ENCODE measurements at regions not wholly inside any gene's neighbourhood (a gene's known extent, or its start where the extent isn't known, plus 50 kb on each side); places are given as distances from the start of the nearest gene placed in this dataset.

GRCh38 chr5:159741829-159742322 is 174.4 kb upstream of the ADRA1B start:
- no peak overlapping the region for H2AFZ ChIP-seq (ENCODE audit: low read length)
- H3K4me2 ChIP-seq (ENCODE audit: insufficient read depth, low read length) = no peak overlapping the region
- no peaks in the 10 kb centered on the region for H3K9me3 ChIP-seq (ENCODE audit: low read depth, low read length)
- no peaks in the 10 kb centered on the region for H3K79me2 ChIP-seq (ENCODE audit: insufficient read depth, low read length)
- DNase-seq (ENCODE audit: insufficient read length, low spot score, missing footprints) = no peak
- H3K36me3 ChIP-seq (ENCODE audit: insufficient read depth, low read length) = no peaks in the 10 kb centered on the region
- TF ChIP-seq CTCF (IDR thresholded peaks at IDR 0.05; ENCODE audit: extremely low read depth, low read depth, low read length) = no peak
- H3K4me1 ChIP-seq (ENCODE audit: insufficient read depth, low read length) = no peaks in the 10 kb centered on the region
- H3K4me3 ChIP-seq (ENCODE audit: insufficient read depth, low read length) = no peak overlapping the region
- no peaks in the 10 kb centered on the region for H3K27me3 ChIP-seq (ENCODE audit: insufficient read depth, low read length)
- H4K20me1 ChIP-seq (ENCODE audit: insufficient read depth, low read length) = no peaks in the 10 kb centered on the region
- H3K27ac ChIP-seq (ENCODE audit: low read depth, low read length) = no peak overlapping the region

GRCh38 chr5:159743234-159743633 is 173.0 kb upstream of the ADRA1B start:
- no peak for TF ChIP-seq CTCF (IDR thresholded peaks at IDR 0.05; ENCODE audit: extremely low read depth, low read depth, low read length)
- no peak overlapping the region for H2AFZ ChIP-seq (ENCODE audit: low read length)
- H3K4me2 ChIP-seq (ENCODE audit: insufficient read depth, low read length) = no peak overlapping the region
- H3K4me1 ChIP-seq (ENCODE audit: insufficient read depth, low read length) = no peaks in the 10 kb centered on the region
- DNase-seq (ENCODE audit: insufficient read length, low spot score, missing footprints) = no peak
- no peak overlapping the region for H3K4me3 ChIP-seq (ENCODE audit: insufficient read depth, low read length)
- no peaks in the 10 kb centered on the region for H3K27me3 ChIP-seq (ENCODE audit: insufficient read depth, low read length)
- no peaks in the 10 kb centered on the region for H3K79me2 ChIP-seq (ENCODE audit: insufficient read depth, low read length)
- H3K9me3 ChIP-seq (ENCODE audit: low read depth, low read length) = no peaks in the 10 kb centered on the region
- no peaks in the 10 kb centered on the region for H4K20me1 ChIP-seq (ENCODE audit: insufficient read depth, low read length)
- no peaks in the 10 kb centered on the region for H3K36me3 ChIP-seq (ENCODE audit: insufficient read depth, low read length)
- no peak overlapping the region for H3K27ac ChIP-seq (ENCODE audit: low read depth, low read length)

GRCh38 chr5:159746707-159747106 is 169.6 kb upstream of the ADRA1B start:
- no peak for DNase-seq (ENCODE audit: insufficient read length, low spot score, missing footprints)
- H3K27me3 ChIP-seq (ENCODE audit: insufficient read depth, low read length) = no peaks in the 10 kb centered on the region
- H3K4me3 ChIP-seq (ENCODE audit: insufficient read depth, low read length) = no peak overlapping the region
- peaks cover 4% of the 10 kb centered on the region for H3K9me3 ChIP-seq (ENCODE audit: low read depth, low read length)
- H4K20me1 ChIP-seq (ENCODE audit: insufficient read depth, low read length) = no peaks in the 10 kb centered on the region
- no peak overlapping the region for H3K4me2 ChIP-seq (ENCODE audit: insufficient read depth, low read length)
- no peak overlapping the region for H3K27ac ChIP-seq (ENCODE audit: low read depth, low read length)
- H3K36me3 ChIP-seq (ENCODE audit: insufficient read depth, low read length) = no peaks in the 10 kb centered on the region
- H3K4me1 ChIP-seq (ENCODE audit: insufficient read depth, low read length) = peaks cover 13% of the 10 kb centered on the region
- no peak overlapping the region for H2AFZ ChIP-seq (ENCODE audit: low read length)
- TF ChIP-seq CTCF (IDR thresholded peaks at IDR 0.05; ENCODE audit: extremely low read depth, low read depth, low read length) = no peak
- H3K79me2 ChIP-seq (ENCODE audit: insufficient read depth, low read length) = no peaks in the 10 kb centered on the region

GRCh38 chr5:159749146-159749545 is 167.1 kb upstream of the ADRA1B start:
- Histone ChIP-seq H3K4me2 (ENCODE audit: insufficient read depth, low read length) (no peak overlapping the region), H3K4me3 (ENCODE audit: insufficient read depth, low read length) (no peak overlapping the region), H4K20me1 (ENCODE audit: insufficient read depth, low read length) (no peaks in the 10 kb centered on the region), H3K27me3 (ENCODE audit: insufficient read depth, low read length) (no peaks in the 10 kb centered on the region), H3K36me3 (ENCODE audit: insufficient read depth, low read length) (no peaks in the 10 kb centered on the region), H3K9me3 (ENCODE audit: low read depth, low read length) (peaks cover 4% of the 10 kb centered on the region), H3K79me2 (ENCODE audit: insufficient read depth, low read length) (no peaks in the 10 kb centered on the region), H3K27ac (ENCODE audit: low read depth, low read length) (no peak overlapping the region), H2AFZ (ENCODE audit: low read length) (no peak overlapping the region), H3K4me1 (ENCODE audit: insufficient read depth, low read length) (peaks cover 25% of the 10 kb centered on the region)
- no peak for DNase-seq (ENCODE audit: insufficient read length, low spot score, missing footprints)
- TF ChIP-seq CTCF (IDR thresholded peaks at IDR 0.05; ENCODE audit: extremely low read depth, low read depth, low read length) = no peak

Measured in osteoblast (primary cell).